Body of pancreas (tissue), 4 donors: ENCODE measurements at regions not wholly inside any gene's neighbourhood (a gene's known extent, or its start where the extent isn't known, plus 50 kb on each side); places are given as distances from the start of the nearest gene placed in this dataset.

Experiments
- ATAC-seq: fragments of 150-250 bp; one replicate; pipeline ENCODE4 v1.9.1; 2016
- DNase-seq, 4 donors: peaks; one replicate each; pipeline ENCODE4 v3.0.0-alpha.2; 2019
- H3K27ac ChIP-seq, 4 donors: fragments of 200-600 bp; sonication (generic); 1 replicate in 3 of 4; 2 replicates in 1 of 4; pipeline versions ENCODE4 v1.5.1 to v1.6.1; 2016 to 2019; ENCODE audit warnings: mild to moderate bottlenecking in 1 of 4, mixed read lengths in 1 of 4, moderate library complexity in 1 of 4
- H3K27me3 ChIP-seq, 2 donors: fragments of 200-600 bp; sonication (generic); one replicate each; pipeline ENCODE4 v1.6.0; 2016; ENCODE audit warnings: mild to moderate bottlenecking in 1 of 2
- H3K36me3 ChIP-seq, 2 donors: fragments of 200-600 bp; sonication (generic); replicated peaks in 1 of 2; 2 replicates each; pipeline ENCODE4 v1.5.1; 2016; ENCODE audit warnings: low read depth in 2 of 2; ENCODE audit not compliant: insufficient read depth in 1 of 2
- H3K4me1 ChIP-seq: fragments of 200-600 bp; sonication (generic); one replicate; pipeline ENCODE4 v1.6.0; 2016
- H3K4me3 ChIP-seq, 2 donors: fragments of 200-600 bp; sonication (generic); 1 replicate in 1 of 2; 2 replicates in 1 of 2; pipeline ENCODE4 v1.5.1; 2016 to 2019
- H3K9me3 ChIP-seq, 3 donors: fragments of 200-600 bp; sonication (generic); 1 replicate in 2 of 3; 2 replicates in 1 of 3; pipeline ENCODE4 v1.5.1; 2016
- POLR2A ChIP-seq, 3 donors: fragments of 450-650 bp; IDR thresholded peaks; one replicate each; pipeline ENCODE4 v1.6.1; 2016; ENCODE audit warnings: antibody characterized with exemption in 3 of 3, mild to moderate bottlenecking in 2 of 3
- WGBS, 2 donors: methylation state at CpG; one replicate each; pipeline ENCODE4 v1.1.5; 2017; 5-methylcytosine and 5-hydroxymethylcytosine counted together
- intact Hi-C: fragments of 100-400 bp; cut with DNase I; formaldehyde crosslinking; loops from one replicate; pipeline ENCODE4 v1.15.1; 2023
- TF ChIP-seq, protein P1 (sequence below), 7 experiments: fragments of 450-650 bp in 4 of 7; fragments of 200-600 bp in 3 of 7; sonication (generic) in 3 of 7; IDR thresholded peaks; one replicate each; pipeline ENCODE4 v1.5.1; 2016 to 2019; ENCODE audit warnings: antibody characterized with exemption in 7 of 7

- no peak for ATAC-seq
- intact Hi-C loops, result no loop called here
- Histone ChIP-seq H3K9me3 (no peaks in the 10 kb centered on the region), H3K27me3 (no peaks in the 10 kb centered on the region), H3K4me1 (no peaks in the 10 kb centered on the region), H3K27ac (no peak overlapping the region), H3K36me3 (no peaks in the 10 kb centered on the region), H3K4me3 (no peak overlapping the region)
- DNase-seq, result no peak
- TF ChIP-seq POLR2A (IDR thresholded peaks at IDR 0.05), result no peak
- TF ChIP-seq, protein P1, sequence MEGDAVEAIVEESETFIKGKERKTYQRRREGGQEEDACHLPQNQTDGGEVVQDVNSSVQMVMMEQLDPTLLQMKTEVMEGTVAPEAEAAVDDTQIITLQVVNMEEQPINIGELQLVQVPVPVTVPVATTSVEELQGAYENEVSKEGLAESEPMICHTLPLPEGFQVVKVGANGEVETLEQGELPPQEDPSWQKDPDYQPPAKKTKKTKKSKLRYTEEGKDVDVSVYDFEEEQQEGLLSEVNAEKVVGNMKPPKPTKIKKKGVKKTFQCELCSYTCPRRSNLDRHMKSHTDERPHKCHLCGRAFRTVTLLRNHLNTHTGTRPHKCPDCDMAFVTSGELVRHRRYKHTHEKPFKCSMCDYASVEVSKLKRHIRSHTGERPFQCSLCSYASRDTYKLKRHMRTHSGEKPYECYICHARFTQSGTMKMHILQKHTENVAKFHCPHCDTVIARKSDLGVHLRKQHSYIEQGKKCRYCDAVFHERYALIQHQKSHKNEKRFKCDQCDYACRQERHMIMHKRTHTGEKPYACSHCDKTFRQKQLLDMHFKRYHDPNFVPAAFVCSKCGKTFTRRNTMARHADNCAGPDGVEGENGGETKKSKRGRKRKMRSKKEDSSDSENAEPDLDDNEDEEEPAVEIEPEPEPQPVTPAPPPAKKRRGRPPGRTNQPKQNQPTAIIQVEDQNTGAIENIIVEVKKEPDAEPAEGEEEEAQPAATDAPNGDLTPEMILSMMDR (IDR thresholded peaks at IDR 0.05), result no peak
- 45 to 57% methylated on average over 3 of the region's 3 CpGs for WGBS, 2 donors
Measured at GRCh38 chr10:80988755-80989154, 451.1 kb downstream of the SH2D4B start.

GRCh38 chr10:80996615-80997193 lies 459.0 kb downstream of the SH2D4B start:
- Histone ChIP-seq H3K4me1 (no peaks in the 10 kb centered on the region), H3K36me3 (no peaks in the 10 kb centered on the region), H3K9me3 (no peaks in the 10 kb centered on the region), H3K4me3 (no peak overlapping the region), H3K27ac (no peak overlapping the region), H3K27me3 (no peaks in the 10 kb centered on the region)
- WGBS, 2 donors, result 72 to 91% methylated on average over 5 to 7 of the region's 7 CpGs
- TF ChIP-seq POLR2A (IDR thresholded peaks at IDR 0.05), result no peak
- TF ChIP-seq, protein P1 (IDR thresholded peaks at IDR 0.05), result no peak
- intact Hi-C loops, result no loop called here
- ATAC-seq (no peak), DNase-seq (no peak)

GRCh38 chr10:81000781-81001180 lies 463.1 kb downstream of the SH2D4B start:
- Histone ChIP-seq H3K4me1 (no peaks in the 10 kb centered on the region), H3K27ac (no peak overlapping the region), H3K4me3 (no peak overlapping the region), H3K27me3 (no peaks in the 10 kb centered on the region), H3K36me3 (no peaks in the 10 kb centered on the region), H3K9me3 (no peaks in the 10 kb centered on the region)
- WGBS, 2 donors, result 86 to 89% methylated on average over 1 of the region's 1 CpG
- no peak for TF ChIP-seq POLR2A (IDR thresholded peaks at IDR 0.05)
- TF ChIP-seq, protein P1 (IDR thresholded peaks at IDR 0.05), result no peak
- ATAC-seq (no peak), DNase-seq (no peak)
- intact Hi-C loops, result no loop called here

DNA sequence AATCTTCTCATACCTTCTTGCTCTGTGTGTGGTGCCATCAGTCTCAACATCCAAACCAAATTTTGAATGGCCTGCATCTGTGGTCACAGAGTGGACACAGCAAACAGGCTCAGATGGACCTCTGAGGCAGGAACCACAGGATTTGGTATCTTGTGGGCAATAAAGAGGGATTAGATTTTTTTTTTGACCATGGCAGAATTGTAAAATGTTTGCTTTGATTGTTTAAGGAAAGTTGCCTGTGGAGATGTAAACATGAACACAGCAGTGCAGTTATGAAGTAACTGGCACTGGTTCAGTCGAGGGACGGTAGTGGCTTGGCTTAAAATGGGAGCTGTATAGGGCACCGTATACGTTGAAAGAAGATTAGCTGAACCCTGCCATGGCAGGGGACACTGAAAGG lies 464.7 kb downstream of the SH2D4B start:
- DNase-seq (no peak), ATAC-seq (no peak)
- TF ChIP-seq POLR2A (IDR thresholded peaks at IDR 0.05), result no peak
- TF ChIP-seq, protein P1 (IDR thresholded peaks at IDR 0.05), result no peak
- no peaks in the 10 kb centered on the region for H3K9me3 ChIP-seq
- intact Hi-C loops, result no loop called here
- no peak overlapping the region for H3K4me3 ChIP-seq
- H3K4me1 ChIP-seq, result no peaks in the 10 kb centered on the region
- no peaks in the 10 kb centered on the region for H3K36me3 ChIP-seq
- WGBS, 2 donors, result 74 to 87% methylated on average over 4 of the region's 4 CpGs
- no peaks in the 10 kb centered on the region for H3K27me3 ChIP-seq
- H3K27ac ChIP-seq, result no peak overlapping the region

DNA sequence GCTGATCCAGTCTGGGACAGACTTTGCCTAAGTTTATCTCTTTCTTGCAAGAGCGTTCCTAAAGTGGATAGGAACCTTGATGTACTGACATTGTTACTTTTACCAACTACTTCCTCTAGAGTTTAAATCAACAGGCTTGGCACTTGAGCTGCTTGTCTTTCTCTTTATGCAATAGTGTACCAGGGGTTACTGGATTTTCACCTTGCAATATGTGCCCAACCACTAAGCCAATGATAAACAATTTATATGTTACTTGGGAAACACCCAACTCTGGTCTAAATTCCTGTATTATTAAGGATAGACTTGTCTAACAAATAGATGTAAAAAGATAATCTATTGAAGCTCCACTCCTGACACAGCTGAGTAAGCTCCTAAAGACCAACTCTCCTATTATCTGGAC lies 470.2 kb downstream of the SH2D4B start:
- H3K27me3 ChIP-seq, result no peaks in the 10 kb centered on the region
- H3K27ac ChIP-seq, result no peak overlapping the region
- H3K9me3 ChIP-seq, result no peaks in the 10 kb centered on the region
- H3K4me3 ChIP-seq, result no peak overlapping the region
- ATAC-seq, result no peak
- peaks cover 3% of the 10 kb centered on the region for H3K4me1 ChIP-seq
- no peak for TF ChIP-seq POLR2A (IDR thresholded peaks at IDR 0.05)
- TF ChIP-seq, protein P1 (IDR thresholded peaks at IDR 0.05), result no peak
- intact Hi-C loops, result no loop called here
- no peak for DNase-seq
- no peaks in the 10 kb centered on the region for H3K36me3 ChIP-seq
- WGBS, 2 donors, result 84 to 97% methylated on average over 1 of the region's 1 CpG
